PC-3 (cell line): ENCODE measurements at regions not wholly inside any gene's neighbourhood (a gene's known extent, or its start where the extent isn't known, plus 50 kb on each side); places are given as distances from the start of the nearest gene placed in this dataset.

Source experiments
- ATAC-seq: fragments of 200-7000 bp; cut with Tn5 transposase; 2 replicates; pipeline ENCODE4 v1.9.1; 2020; ENCODE audit warnings: mild to moderate bottlenecking, moderate library complexity
- BruUV-seq: library from RNA; stranded (reverse); fragments of 400-500 nt; replicated peaks from 2 replicates; lab custom pipeline; 2021; lab: Mats Ljungman, UMichigan
- CTCF ChIA-PET: fragments of 300-600 bp; sonication (Branson Sonifier 250); formaldehyde crosslinking; loops from one replicate; lab custom pipeline; 2022; ENCODE audit warnings: antibody characterized with exemption; lab: Charles Lee
- POLR2A ChIA-PET: fragments of 300-600 bp; sonication (Branson Sonifier 250); formaldehyde crosslinking; loops from one replicate; lab custom pipeline; 2022; ENCODE audit warnings: antibody characterized with exemption; ENCODE audit not compliant: unreplicated experiment; lab: Charles Lee
- DNase-seq: peaks from one replicate; pipeline ENCODE4 v3.0.0-alpha.2; 2015
- H2AFZ ChIP-seq: fragments of 300-600 bp; sonication (generic); 2 replicates; pipeline ENCODE4 v1.6.0; 2016; ENCODE audit warnings: antibody characterized with exemption, low read length
- H3F3A ChIP-seq: fragments of 300-600 bp; sonication (generic); one replicate; pipeline ENCODE4 v1.6.0; 2017; ENCODE audit warnings: antibody characterized with exemption, low read length, control low read depth, mild to moderate bottlenecking; ENCODE audit not compliant: unreplicated experiment
- H3K27ac ChIP-seq: fragments of 300-600 bp; sonication (generic); 2 replicates; pipeline ENCODE4 v1.5.1; 2016; ENCODE audit warnings: mild to moderate bottlenecking, low read length
- H3K27me3 ChIP-seq: fragments of 300-600 bp; sonication (generic); 2 replicates; pipeline ENCODE4 v1.6.1; 2016; ENCODE audit warnings: low read length, mixed read lengths
- H3K36me3 ChIP-seq: fragments of 300-600 bp; sonication (generic); 2 replicates; pipeline ENCODE4 v1.6.1; 2016; ENCODE audit warnings: low read depth, mixed run types, low read length, mixed read lengths
- H3K4me1 ChIP-seq: fragments of 300-600 bp; sonication (generic); 2 replicates; pipeline ENCODE4 v1.5.1; 2016; ENCODE audit warnings: low read length; ENCODE audit not compliant: insufficient read depth
- H3K4me2 ChIP-seq: fragments of 300-600 bp; sonication (generic); 2 replicates; pipeline ENCODE4 v1.6.0; 2016; ENCODE audit warnings: low read length
- H3K4me3 ChIP-seq: fragments of 300-600 bp; sonication (generic); 2 replicates; pipeline ENCODE4 v1.5.1; 2016; ENCODE audit warnings: mild to moderate bottlenecking, low read length, mixed read lengths
- H3K79me2 ChIP-seq: fragments of 300-600 bp; sonication (generic); 2 replicates; pipeline ENCODE4 v1.6.1; 2017; ENCODE audit warnings: low read length, mixed read lengths
- H3K9ac ChIP-seq: fragments of 300-600 bp; sonication (generic); 2 replicates; pipeline ENCODE4 v1.6.0; 2016; ENCODE audit warnings: mild to moderate bottlenecking, low read length
- H3K9me2 ChIP-seq: fragments of 300-600 bp; sonication (generic); replicated peaks from 2 replicates; pipeline ENCODE4 v1.6.1; 2016; ENCODE audit warnings: mixed run types, low read length, mixed read lengths
- H3K9me3 ChIP-seq: fragments of 300-600 bp; sonication (generic); 2 replicates; pipeline ENCODE4 v1.6.1; 2016; ENCODE audit warnings: low read length, mixed read lengths
- H4K20me1 ChIP-seq: fragments of 300-600 bp; sonication (generic); 2 replicates; pipeline ENCODE4 v1.6.1; 2016; ENCODE audit warnings: low read length, mixed read lengths
- EZH2 ChIP-seq: fragments of 300-600 bp; sonication (generic); IDR thresholded peaks from one replicate; pipeline ENCODE4 v1.6.1; 2017; ENCODE audit warnings: antibody characterized with exemption, mild to moderate bottlenecking, low read length; ENCODE audit not compliant: unreplicated experiment
- EZH2phosphoT487 ChIP-seq: fragments of 300-600 bp; sonication (generic); IDR thresholded peaks from 2 replicates; pipeline ENCODE4 v1.6.1; 2018; ENCODE audit warnings: mild to moderate bottlenecking, antibody characterized with exemption, low read length, borderline replicate concordance
- intact Hi-C: fragments of 100-400 bp; cut with micrococcal nuclease; formaldehyde crosslinking; loops from 2 replicates; pipeline ENCODE4 v1.9.0; 2023
- TF ChIP-seq, protein P1 (sequence below): fragments of 300-600 bp; sonication (generic); conservative IDR thresholded peaks from 2 replicates; pipeline ENCODE4 v1.5.1; 2017; ENCODE audit warnings: antibody characterized with exemption, low read depth, mild to moderate bottlenecking, low read length

DNA sequence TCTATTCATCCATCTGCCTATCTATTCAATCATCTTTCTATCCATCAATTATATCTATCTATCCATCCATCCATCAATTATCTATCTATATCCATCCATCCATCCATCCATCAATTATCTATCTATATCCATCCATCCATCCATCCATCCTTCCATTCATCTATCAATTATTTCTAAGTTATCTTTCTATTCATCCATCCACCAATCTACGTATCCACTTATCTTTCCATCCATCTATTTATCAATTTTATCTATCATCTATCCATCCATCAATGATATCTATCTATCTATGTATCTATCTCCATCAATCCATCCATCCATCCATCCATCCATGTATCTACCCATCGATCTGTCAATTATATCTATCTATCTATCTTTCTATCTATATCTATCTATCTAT lies 158.4 kb upstream of the ZKSCAN2 start:
- no peaks in the 10 kb centered on the region for H3K36me3 ChIP-seq
- no peaks in the 10 kb centered on the region for H3K4me1 ChIP-seq
- no peaks in the 10 kb centered on the region for H3K9me3 ChIP-seq
- BruUV-seq: no TSS peak
- H3K4me2 ChIP-seq: no peak overlapping the region
- no peak overlapping the region for H3K9ac ChIP-seq
- TF ChIP-seq, protein P1, sequence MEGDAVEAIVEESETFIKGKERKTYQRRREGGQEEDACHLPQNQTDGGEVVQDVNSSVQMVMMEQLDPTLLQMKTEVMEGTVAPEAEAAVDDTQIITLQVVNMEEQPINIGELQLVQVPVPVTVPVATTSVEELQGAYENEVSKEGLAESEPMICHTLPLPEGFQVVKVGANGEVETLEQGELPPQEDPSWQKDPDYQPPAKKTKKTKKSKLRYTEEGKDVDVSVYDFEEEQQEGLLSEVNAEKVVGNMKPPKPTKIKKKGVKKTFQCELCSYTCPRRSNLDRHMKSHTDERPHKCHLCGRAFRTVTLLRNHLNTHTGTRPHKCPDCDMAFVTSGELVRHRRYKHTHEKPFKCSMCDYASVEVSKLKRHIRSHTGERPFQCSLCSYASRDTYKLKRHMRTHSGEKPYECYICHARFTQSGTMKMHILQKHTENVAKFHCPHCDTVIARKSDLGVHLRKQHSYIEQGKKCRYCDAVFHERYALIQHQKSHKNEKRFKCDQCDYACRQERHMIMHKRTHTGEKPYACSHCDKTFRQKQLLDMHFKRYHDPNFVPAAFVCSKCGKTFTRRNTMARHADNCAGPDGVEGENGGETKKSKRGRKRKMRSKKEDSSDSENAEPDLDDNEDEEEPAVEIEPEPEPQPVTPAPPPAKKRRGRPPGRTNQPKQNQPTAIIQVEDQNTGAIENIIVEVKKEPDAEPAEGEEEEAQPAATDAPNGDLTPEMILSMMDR: no peak
- TF ChIP-seq EZH2 (no peak), EZH2phosphoT487 (no peak)
- H3K79me2 ChIP-seq: no peaks in the 10 kb centered on the region
- H4K20me1 ChIP-seq: no peaks in the 10 kb centered on the region
- no peak overlapping the region for H3K4me3 ChIP-seq
- intact Hi-C loops: no loop called here
- ATAC-seq (no peak), DNase-seq (no peak)
- ChIA-PET CTCF (no interaction called here), POLR2A (no interaction called here)
- H3F3A ChIP-seq: no peaks in the 10 kb centered on the region
- H3K9me2 ChIP-seq: no peaks in the 10 kb centered on the region
- no peak overlapping the region for H2AFZ ChIP-seq
- no peaks in the 10 kb centered on the region for H3K27me3 ChIP-seq
- no peak overlapping the region for H3K27ac ChIP-seq

DNA sequence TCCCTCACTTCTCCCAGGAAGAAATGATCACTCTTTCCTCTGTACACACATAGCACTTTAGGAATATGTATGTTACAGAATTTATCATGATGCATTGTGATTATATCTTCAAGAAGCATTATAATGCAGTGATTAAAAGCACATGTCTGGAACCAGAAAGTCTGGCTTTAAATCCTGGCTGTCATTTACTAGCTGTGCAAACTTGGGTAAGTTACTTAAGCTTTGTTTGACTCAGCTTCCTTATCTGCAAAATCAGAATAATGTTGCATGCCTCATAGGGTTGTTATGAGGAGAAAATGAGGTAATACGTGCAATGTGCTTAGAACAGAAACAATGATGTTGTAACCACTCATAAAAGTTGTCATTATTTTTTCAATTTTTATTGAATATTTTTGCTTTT lies 156.3 kb upstream of the ZKSCAN2 start:
- ChIA-PET CTCF (no interaction called here), POLR2A (no interaction called here)
- Histone ChIP-seq H3K4me1 (no peaks in the 10 kb centered on the region), H3K4me2 (no peak overlapping the region), H3K27me3 (no peaks in the 10 kb centered on the region), H3K79me2 (no peaks in the 10 kb centered on the region), H2AFZ (no peak overlapping the region), H3K27ac (no peak overlapping the region), H3K9me2 (no peaks in the 10 kb centered on the region), H3F3A (no peaks in the 10 kb centered on the region), H3K9ac (no peak overlapping the region), H3K9me3 (no peaks in the 10 kb centered on the region), H4K20me1 (no peaks in the 10 kb centered on the region), H3K36me3 (no peaks in the 10 kb centered on the region), H3K4me3 (no peak overlapping the region)
- intact Hi-C loops: no loop called here
- TF ChIP-seq EZH2phosphoT487: no peak
- TF ChIP-seq EZH2: no peak
- TF ChIP-seq, protein P1: no peak
- no TSS peak for BruUV-seq
- peak; percentile 41 for DNase-seq
- no peak for ATAC-seq

DNA sequence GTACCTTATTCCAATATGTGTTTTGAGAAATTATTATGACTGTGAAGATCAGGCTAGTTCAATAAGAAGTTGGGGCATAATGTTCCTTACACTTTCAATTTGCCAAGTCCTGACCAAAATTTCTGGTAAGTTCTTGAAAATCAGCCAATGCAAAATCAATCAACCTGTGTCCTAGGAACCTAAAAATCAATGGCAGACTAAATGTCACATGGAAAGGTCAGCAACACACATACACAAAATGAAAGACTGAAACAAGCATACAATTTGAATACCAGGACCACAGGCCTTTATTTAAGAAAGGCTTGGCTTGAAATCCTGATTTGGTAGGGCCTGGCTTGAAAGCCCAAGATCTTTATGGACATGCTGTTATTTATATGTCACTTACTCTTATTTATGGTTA lies 155.5 kb upstream of the ZKSCAN2 start:
- Histone ChIP-seq H3K27ac (no peak overlapping the region), H3K9me3 (no peaks in the 10 kb centered on the region), H3K4me3 (no peak overlapping the region), H3K9me2 (no peaks in the 10 kb centered on the region), H3K36me3 (no peaks in the 10 kb centered on the region), H3K9ac (no peak overlapping the region), H2AFZ (no peak overlapping the region), H3F3A (no peaks in the 10 kb centered on the region), H3K4me2 (no peak overlapping the region), H3K4me1 (no peaks in the 10 kb centered on the region), H4K20me1 (no peaks in the 10 kb centered on the region), H3K27me3 (no peaks in the 10 kb centered on the region), H3K79me2 (no peaks in the 10 kb centered on the region)
- TF ChIP-seq, protein P1: no peak
- TF ChIP-seq EZH2phosphoT487: no peak
- TF ChIP-seq EZH2: no peak
- intact Hi-C loops: no loop called here
- ChIA-PET CTCF (no interaction called here), POLR2A (no interaction called here)
- no TSS peak for BruUV-seq
- DNase-seq (no peak), ATAC-seq (no peak)
